ENCODE measurements at regions not wholly inside any gene's neighbourhood (a gene's known extent, or its start where the extent isn't known, plus 50 kb on each side); places are given as distances from the start of the nearest gene placed in this dataset.

DNA sequence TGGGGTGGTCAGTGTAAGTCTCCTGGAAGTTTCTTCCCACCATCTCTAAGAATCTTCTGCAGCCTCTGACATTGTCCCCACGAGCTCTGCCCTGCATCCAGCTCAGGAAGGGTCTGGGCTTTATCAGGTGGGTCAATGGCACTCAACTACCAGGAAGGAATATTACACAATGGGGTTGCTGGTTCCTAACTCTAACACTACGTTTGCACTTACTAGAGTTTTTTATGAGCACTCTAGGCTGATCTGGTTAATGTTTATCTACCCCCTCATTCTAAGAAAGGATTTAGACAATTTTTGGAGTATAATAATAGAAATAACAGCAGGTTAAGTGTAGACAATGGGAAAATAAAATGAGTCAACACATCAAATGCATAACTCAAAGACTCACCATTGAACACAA, 411.1 kb upstream of the RGMA start:
- no peak for DNase-seq (ENCODE audit: extremely low read depth in 1 of 4, low spot score in 3 of 4)
- intact Hi-C loops (cut with micrococcal nuclease) (no loop called here), in situ Hi-C loops (cut with MboI) (no loop called here)
- H3K4me1 ChIP-seq (replicated peaks in 1 of 2; ENCODE audit: control insufficient read depth in 2 of 2, insufficient read depth in 2 of 2, low read length in 2 of 2): no peaks in the 10 kb centered on the region
- ChIA-PET CTCF (ENCODE audit: low intra/inter-chr PET ratio) (no interaction called here), POLR2A (no interaction called here)
- H3K36me3 ChIP-seq (ENCODE audit: control insufficient read depth, insufficient read depth, low read length): no peaks in the 10 kb centered on the region
- H3K4me3 ChIP-seq: no peak overlapping the region
- no peaks in the 10 kb centered on the region for H3K79me2 ChIP-seq (ENCODE audit: control insufficient read depth, insufficient read depth, low read length)
- 0% methylated on average over 2 of the region's 2 CpGs for WGBS (ENCODE audit: insufficient coverage, low coverage, missing lambda C conversion rate)
- BruUV-seq (replicated peaks): no TSS peak
- H3K27ac ChIP-seq (ENCODE audit: extremely low read depth, low read depth, low read length): no peak overlapping the region
- H2AFZ ChIP-seq (ENCODE audit: low read depth, low read length): no peak overlapping the region
- FAIRE-seq: no peak
- no peak for ATAC-seq
- TF ChIP-seq, protein P1, sequence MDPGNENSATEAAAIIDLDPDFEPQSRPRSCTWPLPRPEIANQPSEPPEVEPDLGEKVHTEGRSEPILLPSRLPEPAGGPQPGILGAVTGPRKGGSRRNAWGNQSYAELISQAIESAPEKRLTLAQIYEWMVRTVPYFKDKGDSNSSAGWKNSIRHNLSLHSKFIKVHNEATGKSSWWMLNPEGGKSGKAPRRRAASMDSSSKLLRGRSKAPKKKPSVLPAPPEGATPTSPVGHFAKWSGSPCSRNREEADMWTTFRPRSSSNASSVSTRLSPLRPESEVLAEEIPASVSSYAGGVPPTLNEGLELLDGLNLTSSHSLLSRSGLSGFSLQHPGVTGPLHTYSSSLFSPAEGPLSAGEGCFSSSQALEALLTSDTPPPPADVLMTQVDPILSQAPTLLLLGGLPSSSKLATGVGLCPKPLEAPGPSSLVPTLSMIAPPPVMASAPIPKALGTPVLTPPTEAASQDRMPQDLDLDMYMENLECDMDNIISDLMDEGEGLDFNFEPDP (CRISPR knock-in tag; IDR thresholded peaks at IDR 0.05): no peak
- TF ChIP-seq PCBP1 (IDR thresholded peaks at IDR 0.05; ENCODE audit: low read depth, low read length, poor library complexity, severe bottlenecking) (no peak), ZNF644 (tag; IDR thresholded peaks at IDR 0.05; ENCODE audit: low read depth) (no peak), ERF (CRISPR knock-in tag; IDR thresholded peaks at IDR 0.05) (no peak), KDM1A (IDR thresholded peaks at IDR 0.05) (no peak), HNRNPH1 (optimal IDR thresholded peaks at IDR 0.05; ENCODE audit: low read depth, low read length) (no peak), CHD1 (IDR thresholded peaks at IDR 0.05; ENCODE audit: low read length) (no peak), KLF16 (IDR thresholded peaks at IDR 0.05) (no peak), ZNF444 (CRISPR knock-in tag; IDR thresholded peaks at IDR 0.05) (no peak)
- TF ChIP-seq, protein P2, sequence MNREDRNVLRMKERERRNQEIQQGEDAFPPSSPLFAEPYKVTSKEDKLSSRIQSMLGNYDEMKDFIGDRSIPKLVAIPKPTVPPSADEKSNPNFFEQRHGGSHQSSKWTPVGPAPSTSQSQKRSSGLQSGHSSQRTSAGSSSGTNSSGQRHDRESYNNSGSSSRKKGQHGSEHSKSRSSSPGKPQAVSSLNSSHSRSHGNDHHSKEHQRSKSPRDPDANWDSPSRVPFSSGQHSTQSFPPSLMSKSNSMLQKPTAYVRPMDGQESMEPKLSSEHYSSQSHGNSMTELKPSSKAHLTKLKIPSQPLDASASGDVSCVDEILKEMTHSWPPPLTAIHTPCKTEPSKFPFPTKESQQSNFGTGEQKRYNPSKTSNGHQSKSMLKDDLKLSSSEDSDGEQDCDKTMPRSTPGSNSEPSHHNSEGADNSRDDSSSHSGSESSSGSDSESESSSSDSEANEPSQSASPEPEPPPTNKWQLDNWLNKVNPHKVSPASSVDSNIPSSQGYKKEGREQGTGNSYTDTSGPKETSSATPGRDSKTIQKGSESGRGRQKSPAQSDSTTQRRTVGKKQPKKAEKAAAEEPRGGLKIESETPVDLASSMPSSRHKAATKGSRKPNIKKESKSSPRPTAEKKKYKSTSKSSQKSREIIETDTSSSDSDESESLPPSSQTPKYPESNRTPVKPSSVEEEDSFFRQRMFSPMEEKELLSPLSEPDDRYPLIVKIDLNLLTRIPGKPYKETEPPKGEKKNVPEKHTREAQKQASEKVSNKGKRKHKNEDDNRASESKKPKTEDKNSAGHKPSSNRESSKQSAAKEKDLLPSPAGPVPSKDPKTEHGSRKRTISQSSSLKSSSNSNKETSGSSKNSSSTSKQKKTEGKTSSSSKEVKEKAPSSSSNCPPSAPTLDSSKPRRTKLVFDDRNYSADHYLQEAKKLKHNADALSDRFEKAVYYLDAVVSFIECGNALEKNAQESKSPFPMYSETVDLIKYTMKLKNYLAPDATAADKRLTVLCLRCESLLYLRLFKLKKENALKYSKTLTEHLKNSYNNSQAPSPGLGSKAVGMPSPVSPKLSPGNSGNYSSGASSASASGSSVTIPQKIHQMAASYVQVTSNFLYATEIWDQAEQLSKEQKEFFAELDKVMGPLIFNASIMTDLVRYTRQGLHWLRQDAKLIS (CRISPR knock-in tag; IDR thresholded peaks at IDR 0.05): no peak
- TF ChIP-seq, protein P3, sequence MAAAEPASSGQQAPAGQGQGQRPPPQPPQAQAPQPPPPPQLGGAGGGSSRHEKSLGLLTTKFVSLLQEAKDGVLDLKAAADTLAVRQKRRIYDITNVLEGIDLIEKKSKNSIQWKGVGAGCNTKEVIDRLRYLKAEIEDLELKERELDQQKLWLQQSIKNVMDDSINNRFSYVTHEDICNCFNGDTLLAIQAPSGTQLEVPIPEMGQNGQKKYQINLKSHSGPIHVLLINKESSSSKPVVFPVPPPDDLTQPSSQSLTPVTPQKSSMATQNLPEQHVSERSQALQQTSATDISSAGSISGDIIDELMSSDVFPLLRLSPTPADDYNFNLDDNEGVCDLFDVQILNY (CRISPR knock-in tag; IDR thresholded peaks at IDR 0.05): no peak
- no peaks in the 10 kb centered on the region for H4K20me1 ChIP-seq (replicated peaks; ENCODE audit: control insufficient read depth, insufficient read depth, low read length)
- H3K9me1 ChIP-seq (ENCODE audit: control insufficient read depth, insufficient read depth, low read length): no peaks in the 10 kb centered on the region
- H3K9ac ChIP-seq (ENCODE audit: insufficient read depth in 1 of 2, low read depth in 2 of 2, low read length in 2 of 2): no peak overlapping the region
- H3K4me2 ChIP-seq (ENCODE audit: insufficient read depth, low read length): no peak overlapping the region
- no peaks in the 10 kb centered on the region for H3K9me3 ChIP-seq (replicated peaks; ENCODE audit: control insufficient read depth, insufficient read depth, low read depth, low read length)
- H3K27me3 ChIP-seq (ENCODE audit: control insufficient read depth in 2 of 2, insufficient read depth in 2 of 2, low read length in 2 of 2): no peaks in the 10 kb centered on the region

Data from K562 (cell line).